Endodermal cell (in vitro differentiated cells): ENCODE measurements at regions not wholly inside any gene's neighbourhood (a gene's known extent, or its start where the extent isn't known, plus 50 kb on each side); places are given as distances from the start of the nearest gene placed in this dataset.
"Not testable (repeated sequence)": the region's sequence is repeated elsewhere in the genome, so short reads cannot be mapped to it uniquely, and the experiment has no call there.

ENCODE experiments used
- DNase-seq: peaks from one replicate; pipeline ENCODE4 v3.0.0-alpha.2; 2017
- H3K27ac ChIP-seq: 2 replicates; pipeline ENCODE4 v1.5.1; 2013; ENCODE audit warnings: mild to moderate bottlenecking, low read depth, low read length, moderate library complexity
- H3K27me3 ChIP-seq: 2 replicates; pipeline ENCODE4 v1.6.1; 2013; ENCODE audit warnings: mild to moderate bottlenecking, low read length, moderate library complexity; ENCODE audit not compliant: insufficient read depth, control insufficient read depth, poor library complexity, severe bottlenecking
- H3K36me3 ChIP-seq: 2 replicates; pipeline ENCODE4 v1.7.0; 2013; ENCODE audit warnings: mild to moderate bottlenecking, low read length, moderate library complexity; ENCODE audit not compliant: control insufficient read depth, insufficient read depth
- H3K4me1 ChIP-seq: one replicate; pipeline ENCODE4 v1.7.0; 2013; ENCODE audit warnings: low read length; ENCODE audit not compliant: control insufficient read depth, insufficient read depth
- H3K4me3 ChIP-seq: 2 replicates; pipeline ENCODE4 v1.5.1; 2013; ENCODE audit warnings: mild to moderate bottlenecking, low read length, moderate library complexity
- H3K9ac ChIP-seq: 2 replicates; pipeline ENCODE4 v1.6.1; 2013; ENCODE audit warnings: mild to moderate bottlenecking, low read length, moderate library complexity; ENCODE audit not compliant: poor library complexity, severe bottlenecking; ENCODE audit errors: extremely low read depth
- H3K9me3 ChIP-seq: 2 replicates; pipeline ENCODE4 v1.6.1; 2013; ENCODE audit warnings: mild to moderate bottlenecking, low read length, moderate library complexity; ENCODE audit not compliant: control insufficient read depth
- H3K27ac Mint-ChIP-seq: 2 replicates; pipeline ENCODE4 v1.8.0; 2020; ENCODE audit warnings: mixed read lengths
- H3K27me3 Mint-ChIP-seq: 2 replicates; pipeline ENCODE4 v1.8.0; 2021; ENCODE audit warnings: mild to moderate bottlenecking, mixed read lengths; ENCODE audit not compliant: insufficient read depth
- H3K36me3 Mint-ChIP-seq: 2 replicates; pipeline ENCODE4 v1.8.0; 2020; ENCODE audit warnings: low read depth, mixed read lengths
- H3K4me1 Mint-ChIP-seq: 2 replicates; pipeline ENCODE4 v1.8.0; 2020; ENCODE audit warnings: mixed read lengths
- H3K4me3 Mint-ChIP-seq: 2 replicates; pipeline ENCODE4 v1.8.0; 2020; ENCODE audit warnings: mild to moderate bottlenecking, moderate library complexity, mixed read lengths
- H3K9me3 Mint-ChIP-seq: 2 replicates; pipeline ENCODE4 v1.8.0; 2020; ENCODE audit warnings: mild to moderate bottlenecking, mixed read lengths
- WGBS, 2 experiments: methylation state at CpG; one replicate each; pipeline versions ENCODE4 v1.1.5 to v1.1.7; 2013; ENCODE audit warnings: missing lambda C conversion rate in 2 of 2, mixed read lengths in 1 of 2; ENCODE audit not compliant: insufficient coverage in 1 of 2, insufficient read length in 1 of 2; 5-methylcytosine and 5-hydroxymethylcytosine counted together
- TF ChIP-seq, protein P1 (sequence below): fragments of 200-600 bp; sonication (generic); conservative IDR thresholded peaks from 2 replicates; pipeline ENCODE4 v1.5.0; 2021; ENCODE audit warnings: antibody characterized with exemption, mild to moderate bottlenecking

DNA sequence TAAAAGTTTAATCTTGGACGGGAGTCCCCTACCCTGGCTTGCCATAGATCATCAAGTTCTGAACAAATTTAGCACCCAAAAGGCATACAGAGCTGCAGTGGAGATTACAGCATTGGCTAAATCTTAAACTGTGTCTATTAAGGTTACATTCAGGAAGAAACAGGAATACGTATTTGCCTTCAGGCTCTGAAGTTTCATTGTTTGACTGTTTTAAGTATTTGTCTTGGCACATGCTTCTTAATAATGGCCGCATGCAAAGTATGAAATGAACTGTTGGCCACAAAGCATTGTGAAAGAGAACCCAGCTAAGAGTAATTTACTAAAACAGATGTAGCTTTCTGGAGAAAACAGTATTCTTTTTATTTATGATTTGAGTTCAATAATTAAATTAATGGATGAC, 63.9 kb upstream of the CNEP1R1 start:
- peaks cover 2% of the 10 kb centered on the region for H3K4me1 Mint-ChIP-seq
- 86 to 92% methylated on average over 3 of the region's 3 CpGs for WGBS, 2 experiments
- no peaks in the 10 kb centered on the region for H3K36me3 ChIP-seq
- H3K4me3 ChIP-seq: no peak overlapping the region
- no peaks in the 10 kb centered on the region for H3K4me1 ChIP-seq
- H3K27me3 ChIP-seq: no peaks in the 10 kb centered on the region
- TF ChIP-seq, protein P1, sequence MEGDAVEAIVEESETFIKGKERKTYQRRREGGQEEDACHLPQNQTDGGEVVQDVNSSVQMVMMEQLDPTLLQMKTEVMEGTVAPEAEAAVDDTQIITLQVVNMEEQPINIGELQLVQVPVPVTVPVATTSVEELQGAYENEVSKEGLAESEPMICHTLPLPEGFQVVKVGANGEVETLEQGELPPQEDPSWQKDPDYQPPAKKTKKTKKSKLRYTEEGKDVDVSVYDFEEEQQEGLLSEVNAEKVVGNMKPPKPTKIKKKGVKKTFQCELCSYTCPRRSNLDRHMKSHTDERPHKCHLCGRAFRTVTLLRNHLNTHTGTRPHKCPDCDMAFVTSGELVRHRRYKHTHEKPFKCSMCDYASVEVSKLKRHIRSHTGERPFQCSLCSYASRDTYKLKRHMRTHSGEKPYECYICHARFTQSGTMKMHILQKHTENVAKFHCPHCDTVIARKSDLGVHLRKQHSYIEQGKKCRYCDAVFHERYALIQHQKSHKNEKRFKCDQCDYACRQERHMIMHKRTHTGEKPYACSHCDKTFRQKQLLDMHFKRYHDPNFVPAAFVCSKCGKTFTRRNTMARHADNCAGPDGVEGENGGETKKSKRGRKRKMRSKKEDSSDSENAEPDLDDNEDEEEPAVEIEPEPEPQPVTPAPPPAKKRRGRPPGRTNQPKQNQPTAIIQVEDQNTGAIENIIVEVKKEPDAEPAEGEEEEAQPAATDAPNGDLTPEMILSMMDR: no peak
- H3K27ac Mint-ChIP-seq: no peak overlapping the region
- no peak overlapping the region for H3K9ac ChIP-seq
- H3K4me3 Mint-ChIP-seq: no peak overlapping the region
- H3K9me3 Mint-ChIP-seq: no peaks in the 10 kb centered on the region
- H3K27me3 Mint-ChIP-seq: no peaks in the 10 kb centered on the region
- H3K9me3 ChIP-seq: no peaks in the 10 kb centered on the region
- DNase-seq: no peak
- H3K36me3 Mint-ChIP-seq: no peaks in the 10 kb centered on the region
- no peak overlapping the region for H3K27ac ChIP-seq

DNA sequence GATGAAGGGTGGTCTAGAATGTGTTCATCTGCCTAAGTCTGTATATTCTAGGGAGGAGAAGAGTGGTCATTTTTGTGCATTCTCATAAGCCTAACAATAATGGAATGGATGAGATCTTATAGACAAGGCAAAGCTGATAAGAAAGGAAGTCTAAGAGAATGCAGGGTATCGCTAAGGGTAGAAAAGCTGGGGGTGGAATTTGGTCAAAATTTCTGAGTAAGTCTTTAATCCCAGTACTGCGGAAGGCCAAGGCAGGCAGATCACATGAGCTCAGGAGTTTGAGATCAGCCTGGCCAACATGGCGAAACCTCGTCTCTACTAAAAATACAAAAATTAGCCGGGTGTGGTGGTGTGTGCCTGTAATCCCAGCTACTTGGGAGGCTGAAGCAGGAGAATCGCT, 62.5 kb upstream of the CNEP1R1 start:
- H3K9me3 ChIP-seq, H3K4me1 ChIP-seq, DNase-seq, H3K4me3 Mint-ChIP-seq, H3K27ac ChIP-seq, H3K27ac Mint-ChIP-seq, H3K36me3 ChIP-seq, H3K9me3 Mint-ChIP-seq, H3K4me3 ChIP-seq, H3K9ac ChIP-seq, H3K4me1 Mint-ChIP-seq, H3K36me3 Mint-ChIP-seq, H3K27me3 ChIP-seq, H3K27me3 Mint-ChIP-seq: not testable (repeated sequence)
- WGBS, 2 experiments: 88 to 95% methylated on average over 4 to 6 of the region's 6 CpGs

- Mint-ChIP-seq H3K4me3 (no peak overlapping the region), H3K36me3 (no peaks in the 10 kb centered on the region), H3K9me3 (no peaks in the 10 kb centered on the region), H3K4me1 (peaks cover 2% of the 10 kb centered on the region), H3K27ac (no peak overlapping the region), H3K27me3 (peaks cover 3% of the 10 kb centered on the region)
- H3K9ac ChIP-seq: no peak overlapping the region
- no peaks in the 10 kb centered on the region for H3K9me3 ChIP-seq
- no peak overlapping the region for H3K27ac ChIP-seq
- no peak overlapping the region for H3K4me3 ChIP-seq
- H3K36me3 ChIP-seq: no peaks in the 10 kb centered on the region
- WGBS, 2 experiments: 92 to 93% methylated on average over 4 of the region's 4 CpGs
- no peaks in the 10 kb centered on the region for H3K27me3 ChIP-seq
- no peaks in the 10 kb centered on the region for H3K4me1 ChIP-seq
- TF ChIP-seq, protein P1: no peak
- no peak for DNase-seq
Observed at GRCh38 chr16:49964316-49964715, 60.7 kb upstream of the CNEP1R1 start.

GRCh38 chr16:49964973-49965372, 60.1 kb upstream of the CNEP1R1 start:
- no peaks in the 10 kb centered on the region for H3K9me3 ChIP-seq
- Mint-ChIP-seq H3K4me1 (peaks cover 5% of the 10 kb centered on the region), H3K36me3 (no peaks in the 10 kb centered on the region), H3K4me3 (no peak overlapping the region), H3K27ac (no peak overlapping the region), H3K9me3 (no peaks in the 10 kb centered on the region), H3K27me3 (peaks cover 3% of the 10 kb centered on the region)
- H3K27ac ChIP-seq: no peak overlapping the region
- TF ChIP-seq, protein P1: no peak
- no peaks in the 10 kb centered on the region for H3K4me1 ChIP-seq
- H3K9ac ChIP-seq: no peak overlapping the region
- 91 to 94% methylated on average over 2 of the region's 2 CpGs for WGBS, 2 experiments
- no peaks in the 10 kb centered on the region for H3K36me3 ChIP-seq
- H3K4me3 ChIP-seq: no peak overlapping the region
- H3K27me3 ChIP-seq: no peaks in the 10 kb centered on the region
- no peak for DNase-seq
